Liver (tissue), 8 donors: ENCODE measurements at regions not wholly inside any gene's neighbourhood (a gene's known extent, or its start where the extent isn't known, plus 50 kb on each side); places are given as distances from the start of the nearest gene placed in this dataset.

Source experiments
- DNase-seq: peaks from one replicate; pipeline ENCODE4 v3.0.0-alpha.2; 2017; ENCODE audit warnings: low spot score
- H3K27ac ChIP-seq, 2 donors: one replicate each; pipeline ENCODE4 v1.7.0; 2013; ENCODE audit warnings: inconsistent platforms in 2 of 2, low read length in 2 of 2, control low read depth in 1 of 2, low read depth in 1 of 2, mild to moderate bottlenecking in 1 of 2
- H3K27me3 ChIP-seq, 4 donors: one replicate each; pipeline versions ENCODE4 v1.6.1 to v1.7.0; 2013; ENCODE audit warnings: low read length in 3 of 4, inconsistent platforms in 1 of 4, mild to moderate bottlenecking in 1 of 4, moderate library complexity in 1 of 4; ENCODE audit not compliant: control insufficient read depth in 4 of 4, insufficient read depth in 4 of 4
- H3K36me3 ChIP-seq, 4 donors: one replicate each; pipeline versions ENCODE4 v1.6.1 to v1.7.0; 2013; ENCODE audit warnings: low read length in 3 of 4, mild to moderate bottlenecking in 3 of 4, low read depth in 1 of 4, moderate library complexity in 1 of 4; ENCODE audit not compliant: control insufficient read depth in 4 of 4, insufficient read depth in 3 of 4
- H3K4me1 ChIP-seq, 4 donors: one replicate each; pipeline versions ENCODE4 v1.6.1 to v1.7.0; 2013; ENCODE audit warnings: low read length in 3 of 4, mild to moderate bottlenecking in 3 of 4, moderate library complexity in 1 of 4; ENCODE audit not compliant: control insufficient read depth in 4 of 4, insufficient read depth in 4 of 4
- H3K4me3 ChIP-seq, 3 donors: one replicate each; pipeline versions ENCODE4 v1.6.1 to v1.7.0; 2013; ENCODE audit warnings: low read length in 3 of 3, control low read depth in 1 of 3, low read depth in 1 of 3, mild to moderate bottlenecking in 1 of 3
- H3K9ac ChIP-seq, 2 donors: one replicate each; pipeline ENCODE4 v1.7.0; 2013; ENCODE audit warnings: low read length in 2 of 2, mild to moderate bottlenecking in 2 of 2, moderate library complexity in 2 of 2, control low read depth in 1 of 2, low read depth in 1 of 2
- H3K9me3 ChIP-seq, 4 donors: one replicate each; pipeline versions ENCODE4 v1.6.1 to v1.7.0; 2013; ENCODE audit warnings: low read length in 3 of 4; ENCODE audit not compliant: control insufficient read depth in 4 of 4
- EGR1 ChIP-seq, 2 donors: IDR thresholded peaks; 2 replicates each; pipeline ENCODE4 v1.6.1; 2016 to 2018; ENCODE audit warnings: antibody characterized with exemption in 2 of 2, low read depth in 2 of 2
- FOXA1 ChIP-seq: IDR thresholded peaks from 2 replicates; pipeline ENCODE4 v1.6.1; 2016; ENCODE audit warnings: antibody characterized with exemption
- FOXA2 ChIP-seq: IDR thresholded peaks from 2 replicates; pipeline ENCODE4 v1.6.1; 2016; ENCODE audit warnings: antibody characterized with exemption
- GABPA ChIP-seq, 2 donors: IDR thresholded peaks in 1 of 2; conservative IDR thresholded peaks in 1 of 2; 2 replicates each; pipeline ENCODE4 v1.6.1; 2016; ENCODE audit warnings: antibody characterized with exemption in 2 of 2, mild to moderate bottlenecking in 1 of 2, moderate library complexity in 1 of 2
- HNF4A ChIP-seq, 2 donors: conservative IDR thresholded peaks; 2 replicates each; pipeline ENCODE4 v1.6.1; 2016; ENCODE audit warnings: antibody characterized with exemption in 2 of 2, mild to moderate bottlenecking in 2 of 2
- HNF4G ChIP-seq: IDR thresholded peaks from 2 replicates; pipeline ENCODE4 v1.6.1; 2016; ENCODE audit warnings: antibody characterized with exemption
- JUND ChIP-seq, 2 donors: IDR thresholded peaks; 2 replicates each; pipeline ENCODE4 v1.6.1; 2016; ENCODE audit warnings: antibody characterized with exemption in 2 of 2
- NR2F2 ChIP-seq: IDR thresholded peaks from 2 replicates; pipeline ENCODE4 v1.6.1; 2016; ENCODE audit warnings: antibody characterized with exemption
- RAD21 ChIP-seq, 2 donors: IDR thresholded peaks; 2 replicates each; pipeline ENCODE4 v1.6.1; 2016; ENCODE audit warnings: antibody characterized with exemption in 2 of 2, mild to moderate bottlenecking in 2 of 2
- RXRA ChIP-seq, 2 donors: IDR thresholded peaks; 2 replicates each; pipeline ENCODE4 v1.6.1; 2017 to 2018; ENCODE audit warnings: antibody characterized with exemption in 2 of 2, mild to moderate bottlenecking in 1 of 2
- SP1 ChIP-seq: IDR thresholded peaks from 2 replicates; pipeline ENCODE4 v1.6.1; 2018; ENCODE audit warnings: antibody characterized with exemption, mild to moderate bottlenecking
- TAF1 ChIP-seq: conservative IDR thresholded peaks from 2 replicates; pipeline ENCODE4 v1.6.1; 2016; ENCODE audit warnings: antibody characterized with exemption, mild to moderate bottlenecking
- YY1 ChIP-seq: IDR thresholded peaks from 2 replicates; pipeline ENCODE4 v1.6.1; 2016; ENCODE audit warnings: antibody characterized with exemption, mild to moderate bottlenecking
- WGBS: extraction: QIAGEN DNeasy Blood & Tissue Kit; methylation state at CpG from one replicate; pipeline ENCODE4 v1.1.7; 2013; 5-methylcytosine and 5-hydroxymethylcytosine counted together
- TF ChIP-seq, protein P1 (sequence below): fragments of 150-350 bp; IDR thresholded peaks from 2 replicates; pipeline ENCODE4 v1.5.1; 2017; ENCODE audit warnings: improper control_type of control experiment, low read depth, low read length; ENCODE audit not compliant: missing input control
- TF ChIP-seq, protein P2 (sequence below): IDR thresholded peaks from 2 replicates; pipeline ENCODE4 v1.6.1; 2016; ENCODE audit warnings: antibody characterized with exemption
- TF ChIP-seq, protein P3 (sequence below): IDR thresholded peaks from 2 replicates; pipeline ENCODE4 v1.6.1; 2016; ENCODE audit warnings: antibody characterized with exemption
- TF ChIP-seq, protein P4 (sequence below): IDR thresholded peaks from 2 replicates; pipeline ENCODE4 v1.6.1; 2016; ENCODE audit warnings: antibody characterized with exemption
- TF ChIP-seq, protein P5 (sequence below): IDR thresholded peaks from 2 replicates; pipeline ENCODE4 v1.6.1; 2016; ENCODE audit warnings: antibody characterized with exemption, mild to moderate bottlenecking
- donor health status: healthy.
- donor health status: healthy.
- donor health status: healthy.
- donor health status: healthy.
- donor health status: healthy.

DNA sequence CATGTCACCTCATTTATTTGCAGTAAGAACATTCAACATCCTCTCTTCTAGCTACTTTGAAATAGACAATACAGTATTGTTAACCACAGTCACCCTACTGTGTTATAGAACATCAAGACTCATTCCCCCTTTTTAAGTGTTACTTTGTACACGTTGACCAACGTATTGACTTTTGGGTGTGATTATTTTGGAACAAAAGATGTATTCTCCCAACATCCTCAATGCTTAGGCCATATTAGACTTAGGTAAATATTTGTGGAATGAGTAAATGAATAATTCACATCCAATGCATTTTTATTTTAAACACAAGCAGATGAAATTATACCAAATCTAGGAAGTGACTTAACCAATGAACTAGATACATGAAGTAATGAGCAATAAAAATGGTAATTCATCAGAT lies 296.6 kb downstream of the CHRM3 start:
- Histone ChIP-seq H3K4me1 (no peaks in the 10 kb centered on the region), H3K36me3 (no peaks in the 10 kb centered on the region), H3K9ac (no peak overlapping the region), H3K27me3 (peaks cover 0 to 3% (median 0%) of the 10 kb centered on the region in 4 donors), H3K27ac (no peak overlapping the region), H3K4me3 (no peak overlapping the region), H3K9me3 (no peaks in the 10 kb centered on the region)
- TF ChIP-seq, protein P1, sequence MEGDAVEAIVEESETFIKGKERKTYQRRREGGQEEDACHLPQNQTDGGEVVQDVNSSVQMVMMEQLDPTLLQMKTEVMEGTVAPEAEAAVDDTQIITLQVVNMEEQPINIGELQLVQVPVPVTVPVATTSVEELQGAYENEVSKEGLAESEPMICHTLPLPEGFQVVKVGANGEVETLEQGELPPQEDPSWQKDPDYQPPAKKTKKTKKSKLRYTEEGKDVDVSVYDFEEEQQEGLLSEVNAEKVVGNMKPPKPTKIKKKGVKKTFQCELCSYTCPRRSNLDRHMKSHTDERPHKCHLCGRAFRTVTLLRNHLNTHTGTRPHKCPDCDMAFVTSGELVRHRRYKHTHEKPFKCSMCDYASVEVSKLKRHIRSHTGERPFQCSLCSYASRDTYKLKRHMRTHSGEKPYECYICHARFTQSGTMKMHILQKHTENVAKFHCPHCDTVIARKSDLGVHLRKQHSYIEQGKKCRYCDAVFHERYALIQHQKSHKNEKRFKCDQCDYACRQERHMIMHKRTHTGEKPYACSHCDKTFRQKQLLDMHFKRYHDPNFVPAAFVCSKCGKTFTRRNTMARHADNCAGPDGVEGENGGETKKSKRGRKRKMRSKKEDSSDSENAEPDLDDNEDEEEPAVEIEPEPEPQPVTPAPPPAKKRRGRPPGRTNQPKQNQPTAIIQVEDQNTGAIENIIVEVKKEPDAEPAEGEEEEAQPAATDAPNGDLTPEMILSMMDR: no peak
- no peak for TF ChIP-seq RAD21 (IDR thresholded peaks at IDR 0.05)
- TF ChIP-seq, protein P2, sequence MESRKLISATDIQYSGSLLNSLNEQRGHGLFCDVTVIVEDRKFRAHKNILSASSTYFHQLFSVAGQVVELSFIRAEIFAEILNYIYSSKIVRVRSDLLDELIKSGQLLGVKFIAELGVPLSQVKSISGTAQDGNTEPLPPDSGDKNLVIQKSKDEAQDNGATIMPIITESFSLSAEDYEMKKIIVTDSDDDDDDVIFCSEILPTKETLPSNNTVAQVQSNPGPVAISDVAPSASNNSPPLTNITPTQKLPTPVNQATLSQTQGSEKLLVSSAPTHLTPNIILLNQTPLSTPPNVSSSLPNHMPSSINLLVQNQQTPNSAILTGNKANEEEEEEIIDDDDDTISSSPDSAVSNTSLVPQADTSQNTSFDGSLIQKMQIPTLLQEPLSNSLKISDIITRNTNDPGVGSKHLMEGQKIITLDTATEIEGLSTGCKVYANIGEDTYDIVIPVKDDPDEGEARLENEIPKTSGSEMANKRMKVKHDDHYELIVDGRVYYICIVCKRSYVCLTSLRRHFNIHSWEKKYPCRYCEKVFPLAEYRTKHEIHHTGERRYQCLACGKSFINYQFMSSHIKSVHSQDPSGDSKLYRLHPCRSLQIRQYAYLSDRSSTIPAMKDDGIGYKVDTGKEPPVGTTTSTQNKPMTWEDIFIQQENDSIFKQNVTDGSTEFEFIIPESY: no peak
- TF ChIP-seq SP1: no peak
- TF ChIP-seq YY1: no peak
- TF ChIP-seq, protein P3, sequence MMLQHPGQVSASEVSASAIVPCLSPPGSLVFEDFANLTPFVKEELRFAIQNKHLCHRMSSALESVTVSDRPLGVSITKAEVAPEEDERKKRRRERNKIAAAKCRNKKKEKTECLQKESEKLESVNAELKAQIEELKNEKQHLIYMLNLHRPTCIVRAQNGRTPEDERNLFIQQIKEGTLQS: no peak
- no peak for TF ChIP-seq GABPA (IDR thresholded peaks at IDR 0.05 in 1 of 2, conservative IDR thresholded peaks at IDR 0.05 in 1 of 2)
- TF ChIP-seq HNF4G: no peak
- TF ChIP-seq HNF4A (conservative IDR thresholded peaks at IDR 0.05): no peak
- TF ChIP-seq JUND (IDR thresholded peaks at IDR 0.05): no peak
- TF ChIP-seq EGR1 (IDR thresholded peaks at IDR 0.05; ENCODE audit: low read depth in 2 of 2): no peak
- TF ChIP-seq, protein P4, sequence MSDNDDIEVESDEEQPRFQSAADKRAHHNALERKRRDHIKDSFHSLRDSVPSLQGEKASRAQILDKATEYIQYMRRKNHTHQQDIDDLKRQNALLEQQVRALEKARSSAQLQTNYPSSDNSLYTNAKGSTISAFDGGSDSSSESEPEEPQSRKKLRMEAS: no peak
- TF ChIP-seq NR2F2: no peak
- TF ChIP-seq, protein P5, sequence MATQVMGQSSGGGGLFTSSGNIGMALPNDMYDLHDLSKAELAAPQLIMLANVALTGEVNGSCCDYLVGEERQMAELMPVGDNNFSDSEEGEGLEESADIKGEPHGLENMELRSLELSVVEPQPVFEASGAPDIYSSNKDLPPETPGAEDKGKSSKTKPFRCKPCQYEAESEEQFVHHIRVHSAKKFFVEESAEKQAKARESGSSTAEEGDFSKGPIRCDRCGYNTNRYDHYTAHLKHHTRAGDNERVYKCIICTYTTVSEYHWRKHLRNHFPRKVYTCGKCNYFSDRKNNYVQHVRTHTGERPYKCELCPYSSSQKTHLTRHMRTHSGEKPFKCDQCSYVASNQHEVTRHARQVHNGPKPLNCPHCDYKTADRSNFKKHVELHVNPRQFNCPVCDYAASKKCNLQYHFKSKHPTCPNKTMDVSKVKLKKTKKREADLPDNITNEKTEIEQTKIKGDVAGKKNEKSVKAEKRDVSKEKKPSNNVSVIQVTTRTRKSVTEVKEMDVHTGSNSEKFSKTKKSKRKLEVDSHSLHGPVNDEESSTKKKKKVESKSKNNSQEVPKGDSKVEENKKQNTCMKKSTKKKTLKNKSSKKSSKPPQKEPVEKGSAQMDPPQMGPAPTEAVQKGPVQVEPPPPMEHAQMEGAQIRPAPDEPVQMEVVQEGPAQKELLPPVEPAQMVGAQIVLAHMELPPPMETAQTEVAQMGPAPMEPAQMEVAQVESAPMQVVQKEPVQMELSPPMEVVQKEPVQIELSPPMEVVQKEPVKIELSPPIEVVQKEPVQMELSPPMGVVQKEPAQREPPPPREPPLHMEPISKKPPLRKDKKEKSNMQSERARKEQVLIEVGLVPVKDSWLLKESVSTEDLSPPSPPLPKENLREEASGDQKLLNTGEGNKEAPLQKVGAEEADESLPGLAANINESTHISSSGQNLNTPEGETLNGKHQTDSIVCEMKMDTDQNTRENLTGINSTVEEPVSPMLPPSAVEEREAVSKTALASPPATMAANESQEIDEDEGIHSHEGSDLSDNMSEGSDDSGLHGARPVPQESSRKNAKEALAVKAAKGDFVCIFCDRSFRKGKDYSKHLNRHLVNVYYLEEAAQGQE: no peak
- no peak for TF ChIP-seq FOXA2
- TF ChIP-seq FOXA1: no peak
- no peak for TF ChIP-seq RXRA (IDR thresholded peaks at IDR 0.05)
- TF ChIP-seq TAF1: no peak
- 35% methylated on average over 2 of the region's 2 CpGs for WGBS
- DNase-seq: no peak
